ENCODE measurements at regions not wholly inside any gene's neighbourhood (a gene's known extent, or its start where the extent isn't known, plus 50 kb on each side); places are given as distances from the start of the nearest gene placed in this dataset.

DNA sequence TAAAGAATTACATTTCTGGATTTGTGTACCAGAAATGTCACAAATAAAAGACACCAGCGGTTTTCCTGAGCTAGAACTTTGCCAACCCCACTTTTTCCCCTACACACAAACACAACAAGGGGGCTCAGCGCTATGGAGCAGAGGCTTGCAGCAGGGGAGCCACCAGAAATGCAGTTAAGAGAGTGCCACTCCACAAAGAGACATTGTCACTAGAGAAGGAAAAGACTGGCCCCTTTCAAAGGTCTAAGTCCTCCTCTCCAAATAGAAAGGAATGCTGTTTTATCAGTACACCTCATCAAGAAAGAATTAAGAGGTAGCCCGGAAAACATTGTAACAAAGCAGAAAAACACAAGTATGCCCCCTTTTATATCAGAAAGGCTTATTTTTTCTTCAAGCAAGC, 419.5 kb downstream of the HNRNPD start:
- TF ChIP-seq CTCF (IDR thresholded peaks at IDR 0.05) = no peak

DNA sequence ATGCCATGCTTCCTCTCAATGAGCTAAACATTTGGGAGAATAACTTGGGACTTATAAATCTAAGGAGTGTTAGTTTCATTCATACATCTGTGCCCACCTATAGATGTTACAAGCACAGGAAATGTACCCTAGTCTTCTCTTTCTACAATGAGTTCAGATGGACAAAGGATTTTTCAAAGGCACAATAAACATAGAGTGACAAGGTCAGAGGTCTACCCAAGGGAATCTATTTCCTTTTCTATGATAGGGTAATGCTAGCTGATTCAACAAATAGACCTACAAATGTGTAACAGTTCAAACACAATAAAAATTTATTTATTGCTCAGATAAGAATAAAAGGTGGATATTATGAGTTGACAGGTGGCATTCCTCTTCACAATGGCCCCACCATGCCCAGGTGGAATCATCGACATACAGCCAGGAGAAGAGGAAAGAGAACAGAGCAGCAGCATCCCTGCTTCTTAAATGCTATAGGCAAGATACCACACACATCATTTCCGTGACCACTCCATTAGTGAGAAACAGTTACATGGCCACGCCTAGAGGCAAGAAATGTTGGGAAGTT, 421.8 kb downstream of the HNRNPD start:
- peaks cover 0 to 4% (median 0%) of the 10 kb centered on the region in 7 donors for H3K9me3 Mint-ChIP-seq
- no peak for TF ChIP-seq CTCF (IDR thresholded peaks at IDR 0.05)
- Histone ChIP-seq H3K4me2 (replicated peaks; ENCODE audit: extremely low read depth, low read length, poor library complexity, severe bottlenecking) (no peak overlapping the region), H3K4me3 (replicated peaks in 1 of 3; ENCODE audit: low read depth in 2 of 3, low read length in 3 of 3) (no peak overlapping the region), H3K9ac (ENCODE audit: insufficient read depth, low read length, poor library complexity, severe bottlenecking) (no peak overlapping the region), H3K27ac (ENCODE audit: low read depth in 1 of 2, low read length in 2 of 2) (no peak overlapping the region), H3K27me3 (ENCODE audit: control insufficient read depth in 2 of 2, insufficient read depth in 2 of 2, low read length in 2 of 2) (no peaks in the 10 kb centered on the region), H3K9me3 (replicated peaks in 1 of 2; ENCODE audit: control insufficient read depth in 1 of 2, insufficient read depth in 1 of 2, low read length in 2 of 2) (no peaks in the 10 kb centered on the region), H3K36me3 (replicated peaks in 1 of 2; ENCODE audit: control insufficient read depth in 1 of 2, insufficient read depth in 2 of 2, low read length in 2 of 2) (no peaks in the 10 kb centered on the region), H4K20me1 (ENCODE audit: insufficient read depth, low read length) (no peaks in the 10 kb centered on the region), H3K79me2 (ENCODE audit: insufficient read depth, low read length) (no peaks in the 10 kb centered on the region), H2AFZ (ENCODE audit: insufficient read depth, low read depth, low read length, poor library complexity, severe bottlenecking) (no peak overlapping the region), H3K4me1 (ENCODE audit: control insufficient read depth in 1 of 2, insufficient read depth in 2 of 2, low read length in 2 of 2) (no peaks in the 10 kb centered on the region)
- intact Hi-C loops (cut with micrococcal nuclease) = no loop called here
- no peaks in the 10 kb centered on the region for H3K36me3 Mint-ChIP-seq
- no peak for DNase-seq
- H3K27ac Mint-ChIP-seq = no peak overlapping the region
- peaks cover 0 to 6% (median 0%) of the 10 kb centered on the region in 3 donors for H3K27me3 Mint-ChIP-seq (ENCODE audit: low read depth in 3 of 3)
- H3K4me3 Mint-ChIP-seq = no peak overlapping the region
- WGBS (ENCODE audit: insufficient coverage) = no CpG with 5 or more reads among the region's 3 CpGs
- no peaks in the 10 kb centered on the region for H3K4me1 Mint-ChIP-seq

More for the DNA sequence above, 419.5 kb downstream of the HNRNPD start:
- H3K9me3 Mint-ChIP-seq = peaks cover 0 to 7% (median 0%) of the 10 kb centered on the region in 7 donors
- Histone ChIP-seq H3K79me2 (ENCODE audit: insufficient read depth, low read length) (no peaks in the 10 kb centered on the region), H4K20me1 (ENCODE audit: insufficient read depth, low read length) (no peaks in the 10 kb centered on the region), H3K27ac (ENCODE audit: low read depth in 1 of 2, low read length in 2 of 2) (no peak overlapping the region), H3K9ac (ENCODE audit: insufficient read depth, low read length, poor library complexity, severe bottlenecking) (no peak overlapping the region), H2AFZ (ENCODE audit: insufficient read depth, low read depth, low read length, poor library complexity, severe bottlenecking) (no peak overlapping the region), H3K27me3 (ENCODE audit: control insufficient read depth in 2 of 2, insufficient read depth in 2 of 2, low read length in 2 of 2) (no peaks in the 10 kb centered on the region), H3K4me3 (replicated peaks in 1 of 3; ENCODE audit: low read depth in 2 of 3, low read length in 3 of 3) (no peak overlapping the region), H3K4me1 (ENCODE audit: control insufficient read depth in 1 of 2, insufficient read depth in 2 of 2, low read length in 2 of 2) (no peaks in the 10 kb centered on the region), H3K9me3 (replicated peaks in 1 of 2; ENCODE audit: control insufficient read depth in 1 of 2, insufficient read depth in 1 of 2, low read length in 2 of 2) (no peaks in the 10 kb centered on the region), H3K36me3 (replicated peaks in 1 of 2; ENCODE audit: control insufficient read depth in 1 of 2, insufficient read depth in 2 of 2, low read length in 2 of 2) (no peaks in the 10 kb centered on the region), H3K4me2 (replicated peaks; ENCODE audit: extremely low read depth, low read length, poor library complexity, severe bottlenecking) (no peak overlapping the region)
- no peak for DNase-seq
- H3K27ac Mint-ChIP-seq = no peak overlapping the region
- intact Hi-C loops (cut with micrococcal nuclease) = no loop called here
- peaks cover 0 to 8% (median 0%) of the 10 kb centered on the region in 3 donors for H3K27me3 Mint-ChIP-seq (ENCODE audit: low read depth in 3 of 3)
- H3K4me3 Mint-ChIP-seq = no peak overlapping the region
- no peaks in the 10 kb centered on the region for H3K36me3 Mint-ChIP-seq
- H3K4me1 Mint-ChIP-seq = no peaks in the 10 kb centered on the region
- WGBS (ENCODE audit: insufficient coverage) = no CpG with 5 or more reads among the region's 3 CpGs

All from CD14-positive monocyte (primary cell).